Keratinocyte (primary cell): ENCODE measurements at regions not wholly inside any gene's neighbourhood (a gene's known extent, or its start where the extent isn't known, plus 50 kb on each side); places are given as distances from the start of the nearest gene placed in this dataset.

Source experiments
- DNase-seq: peaks from one replicate; pipeline ENCODE4 v3.0.0-alpha.2; 2011; ENCODE audit warnings: low read depth, missing footprints, low spot score
- FAIRE-seq: peaks from 2 replicates; lab custom pipeline; 2011; peaks lifted over from hg19 to GRCh38; lab: Jason Lieb, UNC
- H2AFZ ChIP-seq: 2 replicates; pipeline ENCODE4 v1.6.0; 2012; ENCODE audit warnings: low read length, control low read depth, inconsistent platforms; ENCODE audit not compliant: control insufficient read depth
- H3K27ac ChIP-seq: 2 replicates; pipeline ENCODE4 v1.5.1; 2011; ENCODE audit warnings: low read length; ENCODE audit not compliant: control insufficient read depth, insufficient read depth
- H3K27me3 ChIP-seq: 3 replicates; pipeline ENCODE4 v1.6.0; 2011; ENCODE audit warnings: low read length; ENCODE audit not compliant: control insufficient read depth, insufficient read depth; ENCODE audit errors: extremely low read depth
- H3K36me3 ChIP-seq, 2 experiments: 2 replicates in 1 of 2; 3 replicates in 1 of 2; pipeline ENCODE4 v1.5.1; 2011; ENCODE audit warnings: low read length in 2 of 2, mild to moderate bottlenecking in 1 of 2; ENCODE audit not compliant: control insufficient read depth in 2 of 2, insufficient read depth in 2 of 2; ENCODE audit errors: extremely low read depth in 1 of 2
- H3K4me1 ChIP-seq: 3 replicates; pipeline ENCODE4 v1.5.1; 2011; ENCODE audit warnings: low read length; ENCODE audit not compliant: control insufficient read depth, insufficient read depth; ENCODE audit errors: extremely low read depth
- H3K4me2 ChIP-seq: 3 replicates; pipeline ENCODE4 v1.6.0; 2011; ENCODE audit warnings: low read depth, low read length; ENCODE audit not compliant: control insufficient read depth, insufficient read depth; ENCODE audit errors: extremely low read depth
- H3K4me3 ChIP-seq, 3 experiments: fragments of 200-600 bp in 1 of 3; sonication (generic) in 1 of 3; 2 replicates in 2 of 3; 3 replicates in 1 of 3; pipeline ENCODE4 v1.5.1; 2011 to 2016; ENCODE audit warnings: low read length in 3 of 3, mild to moderate bottlenecking in 3 of 3, control low read depth in 2 of 3, inconsistent platforms in 1 of 3, low read depth in 1 of 3, mixed read lengths in 1 of 3, mixed run types in 1 of 3, moderate library complexity in 1 of 3; ENCODE audit not compliant: control insufficient read depth in 2 of 3, insufficient read depth in 2 of 3; ENCODE audit errors: extremely low read depth in 1 of 3
- H3K79me2 ChIP-seq: 2 replicates; pipeline ENCODE4 v1.6.0; 2012; ENCODE audit warnings: low read length; ENCODE audit not compliant: control insufficient read depth, insufficient read depth
- H3K9ac ChIP-seq: 3 replicates; pipeline ENCODE4 v1.6.0; 2011; ENCODE audit warnings: low read length; ENCODE audit not compliant: control insufficient read depth, insufficient read depth; ENCODE audit errors: extremely low read depth
- H3K9me1 ChIP-seq: 3 replicates; pipeline ENCODE4 v1.6.0; 2011; ENCODE audit warnings: low read length; ENCODE audit not compliant: control insufficient read depth, insufficient read depth; ENCODE audit errors: extremely low read depth
- H3K9me3 ChIP-seq: 2 replicates; pipeline ENCODE4 v1.5.1; 2012; ENCODE audit warnings: low read depth, low read length; ENCODE audit not compliant: control insufficient read depth
- H4K20me1 ChIP-seq: 3 replicates; pipeline ENCODE4 v1.6.0; 2011; ENCODE audit warnings: low read length; ENCODE audit not compliant: control insufficient read depth, insufficient read depth; ENCODE audit errors: extremely low read depth
- EZH2 ChIP-seq: IDR thresholded peaks from one replicate; pipeline ENCODE4 v1.6.1; 2012; ENCODE audit warnings: inconsistent platforms, mild to moderate bottlenecking, low read length, moderate library complexity
- dilution Hi-C: fragments of 300-500 bp; cut with MboI; formaldehyde crosslinking; loops from one replicate; pipeline ENCODE4 v1.7.0; 2020; ENCODE audit warnings: low sequenced_read_pairs; ENCODE audit not compliant: extremely low pct_ligation_motif_present
- TF ChIP-seq, protein P1 (sequence below), 3 experiments: IDR thresholded peaks in 1 of 3; conservative IDR thresholded peaks in 1 of 3; optimal IDR thresholded peaks in 1 of 3; 2 replicates in 2 of 3; 3 replicates in 1 of 3; pipeline versions ENCODE3 to v1.5.1; 2011; ENCODE audit warnings: low read length in 3 of 3, mild to moderate bottlenecking in 3 of 3, moderate library complexity in 2 of 3, control low read depth in 1 of 3, inconsistent platforms in 1 of 3; ENCODE audit not compliant: insufficient read depth in 2 of 3; ENCODE audit errors: extremely low read depth in 1 of 3

DNA sequence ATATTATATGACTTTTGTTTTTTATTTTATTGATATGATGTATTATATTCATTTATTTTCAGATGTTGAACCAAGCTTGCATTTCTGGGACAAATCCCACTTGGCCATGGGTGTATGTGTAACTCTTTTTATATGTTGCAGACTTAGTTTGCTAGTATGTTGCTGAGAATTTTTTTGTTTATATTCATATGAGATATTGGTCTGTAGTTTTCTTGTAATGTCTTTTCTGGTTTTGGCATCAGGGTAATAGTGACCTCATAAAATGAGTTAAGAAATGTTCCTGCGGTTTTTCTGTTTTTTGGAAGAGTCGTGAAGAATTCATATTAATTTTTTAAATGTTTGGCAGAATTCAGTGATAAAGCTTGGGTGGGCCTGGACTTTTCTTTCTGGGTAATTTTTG lies 88.7 kb downstream of the ASB1 start:
- no peaks in the 10 kb centered on the region for H3K36me3 ChIP-seq
- no peaks in the 10 kb centered on the region for H3K27me3 ChIP-seq
- no peak for TF ChIP-seq EZH2
- TF ChIP-seq, protein P1, sequence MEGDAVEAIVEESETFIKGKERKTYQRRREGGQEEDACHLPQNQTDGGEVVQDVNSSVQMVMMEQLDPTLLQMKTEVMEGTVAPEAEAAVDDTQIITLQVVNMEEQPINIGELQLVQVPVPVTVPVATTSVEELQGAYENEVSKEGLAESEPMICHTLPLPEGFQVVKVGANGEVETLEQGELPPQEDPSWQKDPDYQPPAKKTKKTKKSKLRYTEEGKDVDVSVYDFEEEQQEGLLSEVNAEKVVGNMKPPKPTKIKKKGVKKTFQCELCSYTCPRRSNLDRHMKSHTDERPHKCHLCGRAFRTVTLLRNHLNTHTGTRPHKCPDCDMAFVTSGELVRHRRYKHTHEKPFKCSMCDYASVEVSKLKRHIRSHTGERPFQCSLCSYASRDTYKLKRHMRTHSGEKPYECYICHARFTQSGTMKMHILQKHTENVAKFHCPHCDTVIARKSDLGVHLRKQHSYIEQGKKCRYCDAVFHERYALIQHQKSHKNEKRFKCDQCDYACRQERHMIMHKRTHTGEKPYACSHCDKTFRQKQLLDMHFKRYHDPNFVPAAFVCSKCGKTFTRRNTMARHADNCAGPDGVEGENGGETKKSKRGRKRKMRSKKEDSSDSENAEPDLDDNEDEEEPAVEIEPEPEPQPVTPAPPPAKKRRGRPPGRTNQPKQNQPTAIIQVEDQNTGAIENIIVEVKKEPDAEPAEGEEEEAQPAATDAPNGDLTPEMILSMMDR (optimal IDR thresholded peaks at IDR 0.05 in 1 of 3, IDR thresholded peaks at IDR 0.05 in 1 of 3, conservative IDR thresholded peaks at IDR 0.05 in 1 of 3; ENCODE audit: extremely low read depth in 1 of 3, insufficient read depth in 2 of 3, low read length in 3 of 3) = no peak
- dilution Hi-C loops = no loop called here
- H3K4me3 ChIP-seq = no peak overlapping the region
- H3K9ac ChIP-seq = no peak overlapping the region
- H3K79me2 ChIP-seq = no peaks in the 10 kb centered on the region
- no peak for DNase-seq
- H3K9me1 ChIP-seq = no peaks in the 10 kb centered on the region
- no peak for FAIRE-seq
- no peak overlapping the region for H2AFZ ChIP-seq
- no peaks in the 10 kb centered on the region for H4K20me1 ChIP-seq
- no peaks in the 10 kb centered on the region for H3K4me1 ChIP-seq
- no peak overlapping the region for H3K27ac ChIP-seq
- H3K4me2 ChIP-seq = no peak overlapping the region
- H3K9me3 ChIP-seq = peaks cover 2% of the 10 kb centered on the region

DNA sequence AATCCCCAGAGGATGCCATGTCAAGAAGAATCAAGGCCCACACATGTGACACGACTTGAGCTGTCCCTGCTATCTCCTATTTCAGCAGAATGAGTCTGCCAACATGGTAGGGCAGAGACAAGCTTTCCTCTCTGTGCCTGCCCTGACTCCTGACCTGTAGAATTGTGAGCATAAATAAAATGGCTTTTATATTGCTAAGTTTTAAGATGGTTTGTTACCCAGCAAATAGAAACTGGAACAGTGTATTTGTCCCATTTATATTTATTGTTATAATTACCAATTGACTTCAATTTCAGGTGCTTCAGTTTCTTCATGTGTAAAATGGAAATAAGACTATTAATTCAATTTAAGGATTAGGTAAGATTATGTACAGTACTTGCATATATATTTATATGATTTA lies 90.5 kb downstream of the ASB1 start:
- no peaks in the 10 kb centered on the region for H3K27me3 ChIP-seq
- H3K9me1 ChIP-seq = no peaks in the 10 kb centered on the region
- no peaks in the 10 kb centered on the region for H3K36me3 ChIP-seq
- DNase-seq (no peak), FAIRE-seq (no peak)
- no peak overlapping the region for H2AFZ ChIP-seq
- H3K9ac ChIP-seq = no peak overlapping the region
- H3K27ac ChIP-seq = no peak overlapping the region
- TF ChIP-seq, protein P1 (optimal IDR thresholded peaks at IDR 0.05 in 1 of 3, IDR thresholded peaks at IDR 0.05 in 1 of 3, conservative IDR thresholded peaks at IDR 0.05 in 1 of 3; ENCODE audit: extremely low read depth in 1 of 3, insufficient read depth in 2 of 3, low read length in 3 of 3) = no peak
- no peak for TF ChIP-seq EZH2
- H3K79me2 ChIP-seq = no peaks in the 10 kb centered on the region
- no peaks in the 10 kb centered on the region for H3K4me1 ChIP-seq
- no peak overlapping the region for H3K4me3 ChIP-seq
- H3K4me2 ChIP-seq = no peak overlapping the region
- dilution Hi-C loops = no loop called here
- H3K9me3 ChIP-seq = peaks cover 9% of the 10 kb centered on the region
- no peaks in the 10 kb centered on the region for H4K20me1 ChIP-seq
